H9 (cell line): ENCODE measurements at regions not wholly inside any gene's neighbourhood (a gene's known extent, or its start where the extent isn't known, plus 50 kb on each side); places are given as distances from the start of the nearest gene placed in this dataset.

ENCODE experiments used
- DNase-seq: peaks from one replicate; pipeline ENCODE4 v3.0.0-alpha.2; 2017
- H2AFZ ChIP-seq: one replicate; pipeline ENCODE4 v1.6.1; 2013; ENCODE audit warnings: mild to moderate bottlenecking, low read length, control low read depth, moderate library complexity
- H2AK5ac ChIP-seq: 2 replicates; pipeline ENCODE4 v1.6.1; 2013; ENCODE audit warnings: low read length, control low read depth, mixed read lengths; ENCODE audit not compliant: insufficient read length
- H2BK120ac ChIP-seq: one replicate; pipeline ENCODE4 v1.6.1; 2013; ENCODE audit warnings: low read depth, mild to moderate bottlenecking, low read length, control low read depth, inconsistent platforms; ENCODE audit not compliant: poor library complexity, severe bottlenecking
- H2BK12ac ChIP-seq: 2 replicates; pipeline ENCODE4 v1.6.1; 2013; ENCODE audit warnings: low read length, control low read depth, mixed read lengths, low read depth; ENCODE audit not compliant: insufficient read length
- H2BK15ac ChIP-seq: 2 replicates; pipeline ENCODE4 v1.6.1; 2013; ENCODE audit warnings: low read depth, low read length, control low read depth
- H2BK20ac ChIP-seq: one replicate; pipeline ENCODE4 v1.6.1; 2013; ENCODE audit warnings: low read depth, mild to moderate bottlenecking, low read length, control low read depth, inconsistent platforms; ENCODE audit not compliant: poor library complexity, severe bottlenecking
- H2BK5ac ChIP-seq: 2 replicates; pipeline ENCODE4 v1.6.1; 2013; ENCODE audit warnings: low read length, control low read depth, mixed read lengths; ENCODE audit not compliant: insufficient read length
- H3K14ac ChIP-seq: 2 replicates; pipeline ENCODE4 v1.6.1; 2013; ENCODE audit warnings: low read length, control low read depth; ENCODE audit not compliant: insufficient read depth
- H3K18ac ChIP-seq: 2 replicates; pipeline ENCODE4 v1.6.1; 2013; ENCODE audit warnings: low read depth, mild to moderate bottlenecking, mixed read lengths, low read length, control low read depth; ENCODE audit not compliant: insufficient read length
- H3K23ac ChIP-seq: 2 replicates; pipeline ENCODE4 v1.6.1; 2013; ENCODE audit warnings: low read length, control low read depth, mixed read lengths, low read depth; ENCODE audit not compliant: insufficient read length
- H3K23me2 ChIP-seq: 2 replicates; pipeline ENCODE4 v1.6.1; 2013; ENCODE audit warnings: low read depth, mild to moderate bottlenecking, mixed read lengths, low read length, control low read depth; ENCODE audit not compliant: insufficient read length, poor library complexity, severe bottlenecking
- H3K27ac ChIP-seq: 2 replicates; pipeline ENCODE4 v1.5.1; 2013; ENCODE audit warnings: low read length, control low read depth, mixed read lengths, low read depth; ENCODE audit not compliant: insufficient read length
- H3K27me3 ChIP-seq: 2 replicates; pipeline ENCODE4 v1.6.1; 2013; ENCODE audit warnings: low read length, control low read depth, inconsistent platforms; ENCODE audit not compliant: insufficient read depth
- H3K4ac ChIP-seq: 2 replicates; pipeline ENCODE4 v1.6.1; 2013; ENCODE audit warnings: low read depth, mild to moderate bottlenecking, control low read depth, inconsistent platforms, low read length, moderate library complexity
- H3K4me1 ChIP-seq: 2 replicates; pipeline ENCODE4 v1.6.1; 2013; ENCODE audit warnings: low read length, control low read depth, inconsistent platforms; ENCODE audit not compliant: insufficient read depth
- H3K4me2 ChIP-seq: 2 replicates; pipeline ENCODE4 v1.6.1; 2013; ENCODE audit warnings: low read length, control low read depth, mixed read lengths; ENCODE audit not compliant: insufficient read length, insufficient read depth
- H3K56ac ChIP-seq: 2 replicates; pipeline ENCODE4 v1.6.1; 2013; ENCODE audit warnings: low read depth, mild to moderate bottlenecking, mixed read lengths, low read length, control low read depth; ENCODE audit not compliant: insufficient read length
- H3K79me1 ChIP-seq: 2 replicates; pipeline ENCODE4 v1.6.1; 2013; ENCODE audit warnings: low read depth, mild to moderate bottlenecking, moderate library complexity, low read length, control low read depth, inconsistent platforms; ENCODE audit not compliant: insufficient read depth, poor library complexity, severe bottlenecking
- H3K79me2 ChIP-seq: 2 replicates; pipeline ENCODE4 v1.6.1; 2013; ENCODE audit warnings: low read length, control low read depth, inconsistent platforms; ENCODE audit not compliant: insufficient read depth
- H3K9ac ChIP-seq: 2 replicates; pipeline ENCODE4 v1.6.1; 2013; ENCODE audit warnings: low read length, control low read depth, mixed read lengths; ENCODE audit not compliant: insufficient read length; ENCODE audit errors: extremely low read depth
- H3K9me3 ChIP-seq: one replicate; pipeline ENCODE4 v1.6.1; 2013; ENCODE audit warnings: low read depth, low read length, inconsistent platforms; ENCODE audit not compliant: control insufficient read depth
- H3T11ph ChIP-seq: one replicate; pipeline ENCODE4 v1.6.1; 2013; ENCODE audit warnings: mild to moderate bottlenecking, low read length, control low read depth, inconsistent platforms
- H4K20me1 ChIP-seq: one replicate; pipeline ENCODE4 v1.6.1; 2013; ENCODE audit not compliant: control insufficient read depth, insufficient read length, insufficient read depth
- H4K5ac ChIP-seq: 2 replicates; pipeline ENCODE4 v1.6.1; 2013; ENCODE audit warnings: low read depth, mild to moderate bottlenecking, mixed read lengths, low read length, control low read depth; ENCODE audit not compliant: insufficient read length
- H4K8ac ChIP-seq: replicated peaks from 2 replicates; pipeline ENCODE4 v1.6.1; 2013; ENCODE audit warnings: low read length, control low read depth, mixed read lengths, low read depth; ENCODE audit not compliant: insufficient read length
- H4K91ac ChIP-seq: 2 replicates; pipeline ENCODE4 v1.6.1; 2013; ENCODE audit warnings: low read depth, mild to moderate bottlenecking, moderate library complexity, mixed read lengths, low read length, control low read depth; ENCODE audit not compliant: insufficient read length
- H3K27ac Mint-ChIP-seq, 3 experiments: 2 replicates in 2 of 3; 3 replicates in 1 of 3; pipeline ENCODE4 v1.8.0; 2020 to 2021; ENCODE audit warnings: mixed read lengths in 3 of 3, mild to moderate bottlenecking in 1 of 3, moderate library complexity in 1 of 3
- H3K27me3 Mint-ChIP-seq: 2 replicates; pipeline ENCODE4 v1.8.0; 2021; ENCODE audit warnings: low read depth, mild to moderate bottlenecking, moderate library complexity, mixed read lengths
- H3K36me3 Mint-ChIP-seq, 3 experiments: 2 replicates in 2 of 3; 3 replicates in 1 of 3; pipeline ENCODE4 v1.8.0; 2020 to 2021; ENCODE audit warnings: low read depth in 3 of 3, mixed read lengths in 3 of 3; ENCODE audit not compliant: insufficient read depth in 1 of 3
- H3K4me1 Mint-ChIP-seq, 2 experiments: 2 replicates each; pipeline ENCODE4 v1.8.0; 2020; ENCODE audit warnings: mixed read lengths in 2 of 2
- H3K4me3 Mint-ChIP-seq, 2 experiments: 2 replicates in 1 of 2; 3 replicates in 1 of 2; pipeline ENCODE4 v1.8.0; 2020 to 2021; ENCODE audit warnings: mild to moderate bottlenecking in 2 of 2, mixed read lengths in 2 of 2, moderate library complexity in 1 of 2
- H3K9me3 Mint-ChIP-seq, 2 experiments: 2 replicates in 1 of 2; 3 replicates in 1 of 2; pipeline ENCODE4 v1.8.0; 2020; ENCODE audit warnings: mild to moderate bottlenecking in 2 of 2, mixed read lengths in 2 of 2, moderate library complexity in 1 of 2
- CTCF ChIP-seq: fragments of 200-600 bp; sonication (generic); conservative IDR thresholded peaks from 3 replicates; pipeline ENCODE4 v1.8.0; 2021; ENCODE audit warnings: antibody characterized with exemption, mild to moderate bottlenecking
- WGBS: extraction: QIAGEN DNeasy Blood & Tissue Kit; methylation state at CpG from one replicate; pipeline ENCODE4 v1.1.7; 2013; ENCODE audit warnings: missing lambda C conversion rate, low lambda C conversion rate, mixed read lengths; ENCODE audit not compliant: insufficient read length; ENCODE audit errors: extremely low coverage; 5-methylcytosine and 5-hydroxymethylcytosine counted together

- H4K91ac ChIP-seq: no peak overlapping the region
- H3K36me3 Mint-ChIP-seq: no peaks in the 10 kb centered on the region
- no peaks in the 10 kb centered on the region for H3K27me3 Mint-ChIP-seq
- H3K9me3 Mint-ChIP-seq: no peaks in the 10 kb centered on the region; a peak in 1 of 5 replicates
- DNase-seq: no peak
- H2BK5ac ChIP-seq: no peak overlapping the region
- H2AK5ac ChIP-seq: no peak overlapping the region
- H2AFZ ChIP-seq: no peak overlapping the region
- H3K27ac Mint-ChIP-seq: no peak overlapping the region
- H3K4me1 ChIP-seq: no peaks in the 10 kb centered on the region
- H3K56ac ChIP-seq: no peak overlapping the region
- no peaks in the 10 kb centered on the region for H3K27me3 ChIP-seq
- no peak overlapping the region for H3T11ph ChIP-seq
- H2BK120ac ChIP-seq: no peak overlapping the region
- H2BK20ac ChIP-seq: no peak overlapping the region
- no peak overlapping the region for H3K4me2 ChIP-seq
- H3K23me2 ChIP-seq: no peaks in the 10 kb centered on the region
- H3K23ac ChIP-seq: no peak overlapping the region
- H4K5ac ChIP-seq: no peak overlapping the region
- no peak for TF ChIP-seq CTCF
- H3K9ac ChIP-seq: no peak overlapping the region
- H3K4me1 Mint-ChIP-seq: no peaks in the 10 kb centered on the region
- H3K14ac ChIP-seq: no peak overlapping the region
- no CpG with 5 or more reads among the region's 1 CpG for WGBS
- no peaks in the 10 kb centered on the region for H4K20me1 ChIP-seq
- no peak overlapping the region for H3K4me3 Mint-ChIP-seq
- no peaks in the 10 kb centered on the region for H3K9me3 ChIP-seq
- no peak overlapping the region for H3K4ac ChIP-seq
- H3K79me1 ChIP-seq: no peaks in the 10 kb centered on the region
- H2BK12ac ChIP-seq: no peak overlapping the region
- H2BK15ac ChIP-seq: no peak overlapping the region
- no peak overlapping the region for H3K18ac ChIP-seq
- H3K79me2 ChIP-seq: no peaks in the 10 kb centered on the region
- H4K8ac ChIP-seq: no peak overlapping the region
- H3K27ac ChIP-seq: no peak overlapping the region
Observed at GRCh38 chr3:61444782-61445181, 116.6 kb upstream of the PTPRG start.
